Muscle layer of colon (tissue), 2 donors: ENCODE measurements at regions not wholly inside any gene's neighbourhood (a gene's known extent, or its start where the extent isn't known, plus 50 kb on each side); places are given as distances from the start of the nearest gene placed in this dataset.

Experiments
- H3K27ac ChIP-seq: one replicate; pipeline ENCODE4 v1.7.0; 2013; ENCODE audit warnings: low read depth, mild to moderate bottlenecking, low read length, moderate library complexity
- H3K27me3 ChIP-seq, 2 donors: one replicate each; pipeline ENCODE4 v1.7.0; 2013; ENCODE audit warnings: low read length in 2 of 2, mild to moderate bottlenecking in 2 of 2; ENCODE audit not compliant: insufficient read depth in 2 of 2, control insufficient read depth in 1 of 2
- H3K36me3 ChIP-seq: one replicate; pipeline ENCODE4 v1.7.0; 2013; ENCODE audit warnings: mild to moderate bottlenecking, low read length; ENCODE audit not compliant: insufficient read depth
- H3K4me1 ChIP-seq: one replicate; pipeline ENCODE4 v1.7.0; 2013; ENCODE audit warnings: mild to moderate bottlenecking, low read length; ENCODE audit not compliant: insufficient read depth
- H3K4me3 ChIP-seq, 2 donors: one replicate each; pipeline ENCODE4 v1.7.0; 2013; ENCODE audit warnings: low read length in 2 of 2, low read depth in 1 of 2, mild to moderate bottlenecking in 1 of 2, moderate library complexity in 1 of 2
- H3K9ac ChIP-seq: one replicate; pipeline ENCODE4 v1.7.0; 2013; ENCODE audit warnings: low read length
- H3K9me3 ChIP-seq: one replicate; pipeline ENCODE4 v1.7.0; 2013; ENCODE audit warnings: mild to moderate bottlenecking, low read length
- donor health status: abdominal sarcoma.
- donor health status: Adenocarcinoma of cecum.

DNA sequence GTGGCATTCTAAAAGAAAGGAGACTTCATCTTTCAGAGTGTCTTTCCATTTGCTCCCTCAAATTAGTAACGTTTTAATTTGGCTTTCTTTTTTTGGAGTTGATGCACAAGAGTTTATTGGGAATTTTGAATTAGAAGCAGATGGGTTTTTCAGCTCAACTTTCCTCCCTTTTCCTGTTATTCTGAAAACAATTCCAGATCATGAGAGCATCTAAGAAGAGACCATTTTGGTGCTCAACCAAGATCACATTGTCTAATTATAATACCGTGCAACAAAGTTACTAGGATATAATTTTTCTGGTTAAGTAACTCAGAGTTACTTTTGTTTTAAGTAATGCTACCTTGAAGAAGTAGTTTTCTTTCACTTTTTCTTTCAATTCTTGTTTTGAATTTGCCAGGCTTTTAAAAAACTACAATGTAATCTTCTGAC is 396.6 kb upstream of the KLF6 start:
- Histone ChIP-seq H3K27ac (no peak overlapping the region), H3K36me3 (no peaks in the 10 kb centered on the region), H3K27me3 (no peaks in the 10 kb centered on the region)

GRCh38 chr10:4181081-4181480 is 396.1 kb upstream of the KLF6 start:
- Histone ChIP-seq H3K27me3 (no peaks in the 10 kb centered on the region), H3K4me3 (no peak overlapping the region), H3K9ac (no peak overlapping the region), H3K27ac (no peak overlapping the region), H3K36me3 (no peaks in the 10 kb centered on the region), H3K9me3 (no peaks in the 10 kb centered on the region), H3K4me1 (peaks cover 4% of the 10 kb centered on the region)

More for the DNA sequence above, 396.6 kb upstream of the KLF6 start:
- H3K9me3 ChIP-seq: no peaks in the 10 kb centered on the region
- no peak overlapping the region for H3K9ac ChIP-seq
- H3K4me1 ChIP-seq: peaks cover 4% of the 10 kb centered on the region
- H3K4me3 ChIP-seq: no peak overlapping the region

DNA sequence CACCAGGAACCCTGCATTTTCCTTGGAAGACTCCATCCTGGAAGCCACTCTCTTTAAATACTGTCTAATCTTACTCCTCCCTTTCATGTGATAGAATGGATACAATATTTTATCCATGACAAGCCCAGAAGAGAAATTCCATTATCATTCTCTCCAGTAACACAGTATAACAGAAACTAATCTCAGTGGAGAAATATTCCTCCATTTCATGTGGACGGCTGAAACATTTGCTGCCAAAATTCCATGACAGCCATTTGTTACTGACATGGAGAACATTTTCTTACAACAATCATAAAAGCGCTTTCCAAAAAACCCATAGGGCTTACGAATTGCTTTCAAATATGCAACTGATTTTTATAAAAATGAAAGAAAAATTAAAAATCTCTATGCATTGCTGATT is 392.8 kb upstream of the KLF6 start:
- H3K9me3 ChIP-seq: no peaks in the 10 kb centered on the region
- no peak overlapping the region for H3K9ac ChIP-seq
- H3K27me3 ChIP-seq: no peaks in the 10 kb centered on the region
- H3K4me1 ChIP-seq: peaks cover 4% of the 10 kb centered on the region
- no peak overlapping the region for H3K4me3 ChIP-seq
- no peaks in the 10 kb centered on the region for H3K36me3 ChIP-seq
- no peak overlapping the region for H3K27ac ChIP-seq

GRCh38 chr10:4176500-4177281 is 391.7 kb upstream of the KLF6 start:
- H3K9me3 ChIP-seq: no peaks in the 10 kb centered on the region
- no peaks in the 10 kb centered on the region for H3K36me3 ChIP-seq
- no peak overlapping the region for H3K27ac ChIP-seq
- no peak overlapping the region for H3K4me3 ChIP-seq
- H3K27me3 ChIP-seq: no peaks in the 10 kb centered on the region
- H3K9ac ChIP-seq: no peak overlapping the region
- H3K4me1 ChIP-seq: no peaks in the 10 kb centered on the region

DNA sequence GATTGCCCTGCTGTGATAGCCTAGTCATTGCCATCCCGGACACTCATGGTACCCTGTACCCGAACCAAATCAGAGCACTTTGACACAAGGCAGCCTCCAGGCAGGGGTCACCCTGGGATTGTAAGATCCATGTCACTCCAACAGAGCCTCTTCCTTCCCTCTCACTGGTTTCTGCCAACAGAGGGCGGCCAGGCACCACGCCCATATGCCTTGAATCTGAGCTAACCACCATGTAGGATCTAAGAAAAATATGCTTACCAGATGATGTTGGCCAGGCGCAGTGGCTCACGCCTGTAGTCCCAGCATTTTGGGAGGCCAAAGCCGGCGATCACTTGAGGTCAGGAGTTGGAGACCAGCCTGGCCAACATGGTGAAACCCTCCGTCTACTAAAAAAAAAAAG is 389.2 kb upstream of the KLF6 start:
- Histone ChIP-seq H3K4me3 (no peak overlapping the region), H3K27ac (no peak overlapping the region), H3K27me3 (no peaks in the 10 kb centered on the region), H3K9ac (no peak overlapping the region), H3K36me3 (no peaks in the 10 kb centered on the region), H3K4me1 (no peaks in the 10 kb centered on the region), H3K9me3 (no peaks in the 10 kb centered on the region)

DNA sequence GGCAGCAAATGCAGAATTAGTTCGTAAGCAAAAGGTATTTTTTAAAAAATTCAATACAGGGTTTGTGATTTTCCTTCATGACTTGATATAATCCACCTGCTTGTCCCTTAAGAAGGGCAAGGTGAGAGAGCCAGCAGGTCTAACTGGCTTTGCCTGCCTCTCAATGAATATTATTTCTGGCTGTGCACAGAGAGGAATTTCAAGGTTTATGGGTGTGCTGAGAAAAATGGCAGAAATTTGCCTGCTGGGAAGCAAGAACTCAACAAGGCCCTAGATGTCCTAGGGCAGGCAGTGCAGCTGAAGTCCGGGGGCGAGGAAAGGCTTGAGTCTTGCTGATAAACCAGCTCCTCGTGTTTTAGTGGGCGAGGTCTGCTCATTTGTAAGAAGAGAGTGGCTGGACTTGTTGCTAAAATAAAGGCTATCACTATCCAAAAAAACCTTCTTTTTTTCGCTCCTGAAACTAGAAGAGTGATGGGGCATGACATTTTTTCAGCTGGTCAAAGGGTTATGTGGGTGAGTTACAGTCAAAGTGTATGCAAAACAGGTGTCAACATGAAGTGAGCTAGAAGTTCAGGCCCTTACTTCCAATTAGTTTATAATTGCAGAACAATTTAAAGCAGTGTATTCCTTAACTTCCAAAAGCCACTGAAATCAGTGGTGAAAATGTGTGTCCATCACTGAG is 385.8 kb upstream of the KLF6 start:
- no peaks in the 10 kb centered on the region for H3K36me3 ChIP-seq
- no peak overlapping the region for H3K9ac ChIP-seq
- no peak overlapping the region for H3K27ac ChIP-seq
- no peaks in the 10 kb centered on the region for H3K4me1 ChIP-seq
- no peak overlapping the region for H3K4me3 ChIP-seq
- no peaks in the 10 kb centered on the region for H3K27me3 ChIP-seq
- H3K9me3 ChIP-seq: no peaks in the 10 kb centered on the region

DNA sequence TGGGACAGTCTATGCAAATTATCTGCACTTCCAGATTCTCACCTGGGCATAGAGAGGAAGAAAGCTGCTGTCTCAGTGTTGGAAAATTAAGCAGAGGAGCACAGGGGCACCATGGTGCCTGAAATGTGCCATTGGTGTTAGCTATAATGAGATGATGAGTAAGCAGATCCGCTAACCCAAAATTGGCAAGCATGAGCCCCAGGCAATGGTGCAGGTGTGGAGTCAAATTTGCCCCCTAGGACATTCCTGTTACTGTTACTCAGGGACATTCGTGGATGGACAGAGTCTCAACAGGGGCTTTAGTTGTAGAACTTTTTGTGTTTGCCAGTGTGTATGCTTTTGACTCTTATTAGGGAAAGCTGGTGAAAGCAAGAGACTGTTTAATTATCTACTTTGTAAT is 385.2 kb upstream of the KLF6 start:
- no peaks in the 10 kb centered on the region for H3K4me1 ChIP-seq
- H3K4me3 ChIP-seq: no peak overlapping the region
- H3K27me3 ChIP-seq: no peaks in the 10 kb centered on the region
- no peaks in the 10 kb centered on the region for H3K36me3 ChIP-seq
- no peaks in the 10 kb centered on the region for H3K9me3 ChIP-seq
- H3K27ac ChIP-seq: no peak overlapping the region
- H3K9ac ChIP-seq: no peak overlapping the region

GRCh38 chr10:4169448-4169847 is 384.4 kb upstream of the KLF6 start:
- H3K36me3 ChIP-seq: no peaks in the 10 kb centered on the region
- no peaks in the 10 kb centered on the region for H3K4me1 ChIP-seq
- no peaks in the 10 kb centered on the region for H3K9me3 ChIP-seq
- H3K27ac ChIP-seq: no peak overlapping the region
- H3K27me3 ChIP-seq: no peaks in the 10 kb centered on the region
- H3K4me3 ChIP-seq: no peak overlapping the region
- no peak overlapping the region for H3K9ac ChIP-seq

DNA sequence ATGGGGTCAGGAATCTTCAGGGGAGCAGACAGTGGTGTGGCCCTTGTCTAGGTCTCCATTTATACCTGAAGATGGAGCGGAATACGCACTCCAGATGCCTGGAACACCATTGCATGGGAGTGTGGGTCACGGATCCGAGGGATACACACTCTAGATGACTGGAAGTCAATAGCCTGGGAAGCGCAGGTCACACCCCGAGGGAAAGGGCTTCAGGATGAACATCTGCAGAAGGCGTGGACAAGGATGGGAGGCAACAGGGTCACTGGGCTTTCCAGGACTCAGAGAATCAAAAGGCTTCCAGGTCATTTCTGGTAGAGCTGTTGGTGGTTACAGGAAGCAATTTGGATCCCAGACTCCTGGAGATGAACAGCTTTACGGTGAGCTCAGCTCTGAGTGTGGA is 382.2 kb upstream of the KLF6 start:
- H3K4me1 ChIP-seq: no peaks in the 10 kb centered on the region
- H3K9me3 ChIP-seq: no peaks in the 10 kb centered on the region
- no peak overlapping the region for H3K4me3 ChIP-seq
- no peaks in the 10 kb centered on the region for H3K36me3 ChIP-seq
- H3K9ac ChIP-seq: no peak overlapping the region
- H3K27me3 ChIP-seq: no peaks in the 10 kb centered on the region
- no peak overlapping the region for H3K27ac ChIP-seq

- no peaks in the 10 kb centered on the region for H3K27me3 ChIP-seq
- H3K9ac ChIP-seq: no peak overlapping the region
- H3K4me3 ChIP-seq: no peak overlapping the region
- no peaks in the 10 kb centered on the region for H3K9me3 ChIP-seq
- H3K27ac ChIP-seq: no peak overlapping the region
- H3K4me1 ChIP-seq: no peaks in the 10 kb centered on the region
- no peaks in the 10 kb centered on the region for H3K36me3 ChIP-seq
Measured at GRCh38 chr10:4162571-4163286, 377.7 kb upstream of the KLF6 start.

DNA sequence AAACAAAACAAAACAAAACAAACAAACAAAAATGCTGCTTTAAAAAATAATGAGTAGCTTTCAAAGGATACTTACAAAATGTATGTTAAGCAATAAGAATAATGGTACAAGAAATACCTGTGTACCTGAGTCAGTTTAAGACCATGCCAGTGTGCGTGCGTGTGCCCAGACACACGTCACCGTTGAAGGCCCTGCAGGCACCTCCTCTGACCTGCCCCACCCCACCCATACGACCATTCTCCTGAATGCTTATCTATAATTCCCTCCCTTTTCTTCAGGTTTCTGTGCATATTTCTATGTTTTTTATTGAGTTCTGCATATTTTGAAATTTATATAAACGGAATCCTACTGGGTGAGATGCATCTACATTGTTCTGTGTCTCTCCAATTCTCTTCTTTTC is 374.2 kb upstream of the KLF6 start:
- H3K36me3 ChIP-seq: no peaks in the 10 kb centered on the region
- no peak overlapping the region for H3K27ac ChIP-seq
- H3K4me3 ChIP-seq: no peak overlapping the region
- no peaks in the 10 kb centered on the region for H3K27me3 ChIP-seq
- H3K9ac ChIP-seq: no peak overlapping the region
- H3K4me1 ChIP-seq: no peaks in the 10 kb centered on the region
- no peaks in the 10 kb centered on the region for H3K9me3 ChIP-seq
